ENCODE measurements at regions not wholly inside any gene's neighbourhood (a gene's known extent, or its start where the extent isn't known, plus 50 kb on each side); places are given as distances from the start of the nearest gene placed in this dataset.

- peaks cover 2% of the 10 kb centered on the region for H3K4me1 ChIP-seq (ENCODE audit: control insufficient read depth, insufficient read depth, low read length)
- H3K36me3 ChIP-seq (ENCODE audit: control insufficient read depth, insufficient read depth, low read length) = no peaks in the 10 kb centered on the region
- 100% methylated on average over 2 of the region's 7 CpGs for WGBS (ENCODE audit: insufficient coverage, low lambda C conversion rate)
- DNase-seq = peak in 1 of 2 donors; percentile 33
- no peak overlapping the region for H3K4me3 ChIP-seq (ENCODE audit: low read length)
- H3K27ac ChIP-seq (ENCODE audit: low read length) = no peak overlapping the region
- H3K9me3 ChIP-seq (ENCODE audit: control insufficient read depth, low read depth, low read length) = no peaks in the 10 kb centered on the region
- H3K27me3 ChIP-seq (ENCODE audit: control insufficient read depth, insufficient read depth, low read length) = no peaks in the 10 kb centered on the region
Observed at GRCh38 chr18:27413495-27414401, 228.6 kb upstream of the CHST9 start.

- no peaks in the 10 kb centered on the region for H3K36me3 ChIP-seq (ENCODE audit: control insufficient read depth, insufficient read depth, low read length)
- H3K4me3 ChIP-seq (ENCODE audit: low read length) = no peak overlapping the region
- H3K9me3 ChIP-seq (ENCODE audit: control insufficient read depth, low read depth, low read length) = no peaks in the 10 kb centered on the region
- no peak for DNase-seq
- no peaks in the 10 kb centered on the region for H3K27me3 ChIP-seq (ENCODE audit: control insufficient read depth, insufficient read depth, low read length)
- no CpG with 5 or more reads among the region's 1 CpG for WGBS (ENCODE audit: insufficient coverage, low lambda C conversion rate)
- H3K4me1 ChIP-seq (ENCODE audit: control insufficient read depth, insufficient read depth, low read length) = peaks cover 2% of the 10 kb centered on the region
- no peak overlapping the region for H3K27ac ChIP-seq (ENCODE audit: low read length)
Observed at GRCh38 chr18:27412556-27412955, 227.4 kb upstream of the CHST9 start.

GRCh38 chr18:27411911-27412310 lies 226.8 kb upstream of the CHST9 start:
- WGBS (ENCODE audit: insufficient coverage, low lambda C conversion rate) = no CpG with 5 or more reads among the region's 2 CpGs
- Histone ChIP-seq H3K27ac (ENCODE audit: low read length) (no peak overlapping the region), H3K9me3 (ENCODE audit: control insufficient read depth, low read depth, low read length) (no peaks in the 10 kb centered on the region), H3K36me3 (ENCODE audit: control insufficient read depth, insufficient read depth, low read length) (no peaks in the 10 kb centered on the region), H3K4me1 (ENCODE audit: control insufficient read depth, insufficient read depth, low read length) (peaks cover 2% of the 10 kb centered on the region), H3K27me3 (ENCODE audit: control insufficient read depth, insufficient read depth, low read length) (no peaks in the 10 kb centered on the region), H3K4me3 (ENCODE audit: low read length) (no peak overlapping the region)
- no peak for DNase-seq

- Histone ChIP-seq H3K4me3 (ENCODE audit: low read length) (no peak overlapping the region), H3K4me1 (ENCODE audit: control insufficient read depth, insufficient read depth, low read length) (peaks cover 2% of the 10 kb centered on the region), H3K9me3 (ENCODE audit: control insufficient read depth, low read depth, low read length) (no peaks in the 10 kb centered on the region), H3K27me3 (ENCODE audit: control insufficient read depth, insufficient read depth, low read length) (no peaks in the 10 kb centered on the region), H3K36me3 (ENCODE audit: control insufficient read depth, insufficient read depth, low read length) (no peaks in the 10 kb centered on the region), H3K27ac (ENCODE audit: low read length) (no peak overlapping the region)
- DNase-seq = no peak
- WGBS (ENCODE audit: insufficient coverage, low lambda C conversion rate) = no CpG with 5 or more reads among the region's 1 CpG
Observed at GRCh38 chr18:27411013-27411412, 225.9 kb upstream of the CHST9 start.

- DNase-seq = no peak
- no peak overlapping the region for H3K4me3 ChIP-seq (ENCODE audit: low read length)
- H3K36me3 ChIP-seq (ENCODE audit: control insufficient read depth, insufficient read depth, low read length) = no peaks in the 10 kb centered on the region
- WGBS (ENCODE audit: insufficient coverage, low lambda C conversion rate) = no CpG with 5 or more reads among the region's 2 CpGs
- no peaks in the 10 kb centered on the region for H3K27me3 ChIP-seq (ENCODE audit: control insufficient read depth, insufficient read depth, low read length)
- H3K4me1 ChIP-seq (ENCODE audit: control insufficient read depth, insufficient read depth, low read length) = no peaks in the 10 kb centered on the region
- H3K9me3 ChIP-seq (ENCODE audit: control insufficient read depth, low read depth, low read length) = no peaks in the 10 kb centered on the region
- H3K27ac ChIP-seq (ENCODE audit: low read length) = no peak overlapping the region
Observed at GRCh38 chr18:27404855-27405254, 219.7 kb upstream of the CHST9 start.

- WGBS (ENCODE audit: insufficient coverage, low lambda C conversion rate) = 80% methylated on average over 1 of the region's 9 CpGs
Observed at GRCh38 chr18:27400001-27400400, 214.9 kb upstream of the CHST9 start.

GRCh38 chr18:27395752-27396151 lies 210.6 kb upstream of the CHST9 start:
- no CpG with 5 or more reads among the region's 1 CpG for WGBS (ENCODE audit: insufficient coverage, low lambda C conversion rate)
- Histone ChIP-seq H3K36me3 (ENCODE audit: control insufficient read depth, insufficient read depth, low read length) (no peaks in the 10 kb centered on the region), H3K9me3 (ENCODE audit: control insufficient read depth, low read depth, low read length) (no peaks in the 10 kb centered on the region), H3K27ac (ENCODE audit: low read length) (no peak overlapping the region), H3K27me3 (ENCODE audit: control insufficient read depth, insufficient read depth, low read length) (no peaks in the 10 kb centered on the region), H3K4me3 (ENCODE audit: low read length) (no peak overlapping the region), H3K4me1 (ENCODE audit: control insufficient read depth, insufficient read depth, low read length) (no peaks in the 10 kb centered on the region)
- DNase-seq = no peak

More at GRCh38 chr18:27400001-27400400, 214.9 kb upstream of the CHST9 start:
- H3K27ac ChIP-seq (ENCODE audit: low read length) = no peak overlapping the region
- H3K4me1 ChIP-seq (ENCODE audit: control insufficient read depth, insufficient read depth, low read length) = no peaks in the 10 kb centered on the region
- H3K4me3 ChIP-seq (ENCODE audit: low read length) = no peak overlapping the region
- DNase-seq = no peak
- H3K36me3 ChIP-seq (ENCODE audit: control insufficient read depth, insufficient read depth, low read length) = no peaks in the 10 kb centered on the region
- no peaks in the 10 kb centered on the region for H3K9me3 ChIP-seq (ENCODE audit: control insufficient read depth, low read depth, low read length)
- no peaks in the 10 kb centered on the region for H3K27me3 ChIP-seq (ENCODE audit: control insufficient read depth, insufficient read depth, low read length)

- H3K27ac ChIP-seq (ENCODE audit: low read length) = no peak overlapping the region
- H3K4me3 ChIP-seq (ENCODE audit: low read length) = no peak overlapping the region
- WGBS (ENCODE audit: insufficient coverage, low lambda C conversion rate) = 100% methylated on average over 1 of the region's 3 CpGs
Observed at GRCh38 chr18:27394687-27395086, 209.6 kb upstream of the CHST9 start.

GRCh38 chr18:27382567-27383216 lies 197.6 kb upstream of the CHST9 start:
- Histone ChIP-seq H3K27me3 (ENCODE audit: control insufficient read depth, insufficient read depth, low read length) (no peaks in the 10 kb centered on the region), H3K27ac (ENCODE audit: low read length) (no peak overlapping the region), H3K4me1 (ENCODE audit: control insufficient read depth, insufficient read depth, low read length) (no peaks in the 10 kb centered on the region), H3K9me3 (ENCODE audit: control insufficient read depth, low read depth, low read length) (no peaks in the 10 kb centered on the region), H3K4me3 (ENCODE audit: low read length) (no peak overlapping the region), H3K36me3 (ENCODE audit: control insufficient read depth, insufficient read depth, low read length) (no peaks in the 10 kb centered on the region)
- DNase-seq = no peak
- 80% methylated on average over 1 of the region's 4 CpGs for WGBS (ENCODE audit: insufficient coverage, low lambda C conversion rate)

More at GRCh38 chr18:27394687-27395086, 209.6 kb upstream of the CHST9 start:
- no peak for DNase-seq
- Histone ChIP-seq H3K9me3 (ENCODE audit: control insufficient read depth, low read depth, low read length) (no peaks in the 10 kb centered on the region), H3K36me3 (ENCODE audit: control insufficient read depth, insufficient read depth, low read length) (no peaks in the 10 kb centered on the region), H3K4me1 (ENCODE audit: control insufficient read depth, insufficient read depth, low read length) (no peaks in the 10 kb centered on the region), H3K27me3 (ENCODE audit: control insufficient read depth, insufficient read depth, low read length) (no peaks in the 10 kb centered on the region)

- no peaks in the 10 kb centered on the region for H3K9me3 ChIP-seq (ENCODE audit: control insufficient read depth, low read depth, low read length)
- H3K4me3 ChIP-seq (ENCODE audit: low read length) = no peak overlapping the region
- peak; percentile 24 to 26 for DNase-seq
- H3K36me3 ChIP-seq (ENCODE audit: control insufficient read depth, insufficient read depth, low read length) = no peaks in the 10 kb centered on the region
- no peaks in the 10 kb centered on the region for H3K4me1 ChIP-seq (ENCODE audit: control insufficient read depth, insufficient read depth, low read length)
- no peaks in the 10 kb centered on the region for H3K27me3 ChIP-seq (ENCODE audit: control insufficient read depth, insufficient read depth, low read length)
- no CpG with 5 or more reads among the region's 2 CpGs for WGBS (ENCODE audit: insufficient coverage, low lambda C conversion rate)
- no peak overlapping the region for H3K27ac ChIP-seq (ENCODE audit: low read length)
Observed at GRCh38 chr18:27378431-27379095, 193.5 kb upstream of the CHST9 start.
